ENCODE measurements at regions not wholly inside any gene's neighbourhood (a gene's known extent, or its start where the extent isn't known, plus 50 kb on each side); places are given as distances from the start of the nearest gene placed in this dataset.

DNA sequence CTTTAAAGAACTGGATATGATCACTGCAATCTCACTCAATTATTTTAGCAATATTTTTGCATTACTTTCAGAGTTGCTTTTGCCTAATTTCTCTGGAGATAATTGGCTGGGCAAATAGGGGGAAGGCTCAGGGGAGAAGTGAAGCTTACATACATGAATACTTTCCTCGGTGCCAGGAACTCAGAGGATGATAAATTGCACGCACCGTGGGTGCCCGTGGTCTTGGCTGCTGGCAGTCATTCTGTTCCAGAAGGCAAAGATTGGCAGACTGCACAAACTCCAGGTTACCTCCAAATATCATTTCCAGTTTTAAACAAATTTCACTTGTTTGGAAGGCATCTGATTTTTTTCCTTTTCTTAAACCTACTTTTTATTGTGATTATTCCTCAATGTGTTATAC is 197.8 kb upstream of the TMEM72 start:
- POLR2A ChIA-PET, result no interaction called here

DNA sequence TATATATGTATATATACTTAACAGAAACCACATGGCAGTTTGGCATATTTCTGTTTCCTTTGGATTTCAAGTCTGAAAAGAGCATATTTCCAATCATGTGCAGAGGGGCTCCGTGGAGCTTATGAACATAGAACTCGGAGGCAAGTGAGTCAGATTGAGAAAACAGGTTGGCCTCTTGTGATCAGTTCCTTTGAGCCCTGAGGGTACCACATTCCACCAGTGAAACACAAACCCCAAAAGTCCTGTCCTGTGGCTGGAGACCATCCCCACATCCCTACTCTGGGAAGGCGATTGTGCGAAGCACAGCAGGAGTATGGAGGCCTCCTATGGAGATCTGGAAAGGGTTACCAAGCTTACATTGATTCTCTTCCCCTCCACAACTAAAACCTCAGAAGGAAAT is 196.7 kb upstream of the TMEM72 start:
- Mint-ChIP-seq H3K27ac (no peak overlapping the region), H3K36me3 (ENCODE audit: low read depth) (no peaks in the 10 kb centered on the region), H3K27me3 (no peaks in the 10 kb centered on the region), H3K4me1 (no peaks in the 10 kb centered on the region), H3K4me3 (no peak overlapping the region), H3K9me3 (peaks cover 2% of the 10 kb centered on the region)
- DNase-seq, result no peak
- POLR2A ChIA-PET, result no interaction called here
- CTCF ChIA-PET, result no interaction called here

More for the DNA sequence above, 197.8 kb upstream of the TMEM72 start:
- CTCF ChIA-PET, result no interaction called here
- Mint-ChIP-seq H3K36me3 (ENCODE audit: low read depth) (no peaks in the 10 kb centered on the region), H3K27me3 (no peaks in the 10 kb centered on the region), H3K27ac (no peak overlapping the region), H3K4me3 (no peak overlapping the region), H3K4me1 (no peaks in the 10 kb centered on the region), H3K9me3 (peaks cover 2% of the 10 kb centered on the region)
- no peak for DNase-seq

DNA sequence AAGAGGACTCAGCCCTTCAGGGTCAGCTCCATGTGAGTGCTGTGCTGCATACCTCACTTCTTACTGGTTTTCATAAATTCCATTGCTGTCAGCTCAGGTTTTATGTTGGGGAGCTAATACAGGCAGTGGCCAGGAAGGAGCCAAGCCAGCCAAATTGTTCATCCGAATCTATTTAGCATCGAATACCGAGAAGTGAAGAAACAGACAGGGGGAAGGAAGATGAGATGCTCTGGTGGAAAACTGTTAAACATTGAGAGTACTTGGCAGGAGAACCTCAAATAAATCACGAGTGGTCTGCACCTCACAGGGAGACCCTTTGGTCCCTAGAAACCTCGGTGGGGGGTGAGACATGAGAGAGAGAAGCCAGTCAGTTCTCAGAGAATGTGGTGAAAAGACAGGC is 196.0 kb upstream of the TMEM72 start:
- POLR2A ChIA-PET, result no interaction called here
- H3K4me3 Mint-ChIP-seq, result no peak overlapping the region
- H3K27me3 Mint-ChIP-seq, result no peaks in the 10 kb centered on the region
- H3K9me3 Mint-ChIP-seq, result no peaks in the 10 kb centered on the region
- DNase-seq, result no peak
- H3K36me3 Mint-ChIP-seq (ENCODE audit: low read depth), result no peaks in the 10 kb centered on the region
- H3K27ac Mint-ChIP-seq, result no peak overlapping the region
- CTCF ChIA-PET, result no interaction called here
- no peaks in the 10 kb centered on the region for H3K4me1 Mint-ChIP-seq

DNA sequence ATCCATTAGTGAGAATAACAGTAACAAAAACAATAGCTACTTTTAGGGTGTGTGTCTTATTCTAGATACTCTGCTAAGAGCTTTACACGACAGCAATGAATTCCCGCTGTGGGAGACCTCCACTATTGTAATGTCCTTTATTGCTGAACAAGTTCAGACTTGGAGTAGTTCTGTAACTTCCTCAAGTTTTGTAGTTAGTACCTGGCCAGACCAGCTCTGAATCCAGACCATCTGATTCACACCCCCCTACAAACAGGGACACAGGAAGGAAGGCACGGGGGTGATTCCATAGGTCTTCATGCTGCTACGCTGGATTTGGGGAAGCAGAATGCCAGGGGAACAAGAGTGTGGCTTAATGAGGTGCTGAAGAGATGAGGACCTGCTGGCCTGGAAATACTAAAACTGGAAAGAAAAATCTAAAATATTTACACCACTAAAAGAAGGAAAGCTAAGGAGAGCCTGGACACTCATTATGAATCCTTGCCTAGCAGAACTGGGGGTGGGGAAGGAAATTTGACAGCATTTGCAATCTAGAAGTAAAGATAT is 194.6 kb upstream of the TMEM72 start:
- no peak overlapping the region for H3K4me3 Mint-ChIP-seq
- no peak for DNase-seq
- no peaks in the 10 kb centered on the region for H3K9me3 Mint-ChIP-seq
- H3K36me3 Mint-ChIP-seq (ENCODE audit: low read depth), result no peaks in the 10 kb centered on the region
- no peak overlapping the region for H3K27ac Mint-ChIP-seq
- ChIA-PET POLR2A (no interaction called here), CTCF (no interaction called here)
- no peaks in the 10 kb centered on the region for H3K27me3 Mint-ChIP-seq
- no peaks in the 10 kb centered on the region for H3K4me1 Mint-ChIP-seq

DNA sequence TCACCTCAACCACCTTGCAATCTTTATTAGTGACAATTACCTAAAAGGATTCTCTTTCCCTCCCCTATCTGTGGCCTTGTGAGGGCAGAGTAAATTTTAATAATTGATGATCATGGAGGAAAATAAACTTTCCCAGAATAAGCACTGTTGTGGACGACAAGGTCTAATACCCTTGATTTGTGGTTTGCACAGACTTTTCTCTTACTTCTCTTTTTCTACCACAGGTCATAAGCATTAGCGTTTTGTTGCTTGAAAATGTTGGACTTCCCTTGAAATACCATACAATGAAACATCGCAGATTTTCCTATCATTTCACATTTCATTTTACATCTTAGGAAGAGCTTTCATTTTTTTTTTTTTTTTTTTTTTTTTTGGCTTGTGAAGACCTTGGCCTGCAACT is 188.1 kb upstream of the TMEM72 start:
- H3K27ac Mint-ChIP-seq, result no peak overlapping the region

DNA sequence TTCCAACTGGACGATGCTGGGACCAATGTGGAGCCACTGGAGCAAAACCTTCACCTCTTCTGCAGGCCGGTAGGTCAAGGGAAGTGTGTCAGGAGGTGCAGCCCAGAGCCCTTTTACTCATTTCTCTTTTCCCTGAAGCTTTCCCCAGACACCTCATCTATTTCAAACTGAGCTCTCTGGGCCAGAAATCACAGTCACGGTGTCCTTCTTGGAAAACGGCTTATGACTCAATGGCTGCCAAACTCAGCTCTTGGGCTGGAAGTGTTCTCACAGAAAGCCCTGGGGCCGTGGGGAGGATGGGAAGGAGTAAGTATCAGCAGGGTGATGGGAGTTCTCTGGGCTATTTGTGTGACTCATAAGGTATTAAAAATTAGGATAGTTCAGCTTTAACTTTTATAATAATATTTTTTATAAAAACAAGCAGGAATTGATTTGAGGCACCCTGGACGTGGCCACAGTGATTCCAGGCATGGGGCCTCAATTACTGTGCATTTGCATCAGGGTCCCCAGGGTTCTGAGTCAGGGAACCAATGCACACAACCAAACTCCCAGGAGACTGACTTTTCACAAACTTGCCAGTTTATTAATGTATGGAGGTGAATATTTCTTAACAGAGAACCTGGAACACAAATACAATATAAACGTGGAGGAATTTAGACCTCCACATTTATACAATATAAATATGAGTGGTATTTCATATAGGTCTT is 187.4 kb upstream of the TMEM72 start:
- Mint-ChIP-seq H3K27ac (no peak overlapping the region), H3K4me3 (no peak overlapping the region), H3K36me3 (ENCODE audit: low read depth) (no peaks in the 10 kb centered on the region), H3K4me1 (peaks cover 2% of the 10 kb centered on the region), H3K9me3 (peaks cover 2% of the 10 kb centered on the region), H3K27me3 (no peaks in the 10 kb centered on the region)
- DNase-seq, result no peak
- ChIA-PET CTCF (no interaction called here), POLR2A (no interaction called here)

More for the DNA sequence above, 188.1 kb upstream of the TMEM72 start:
- Mint-ChIP-seq H3K9me3 (peaks cover 2% of the 10 kb centered on the region), H3K4me1 (peaks cover 2% of the 10 kb centered on the region), H3K27me3 (no peaks in the 10 kb centered on the region), H3K36me3 (ENCODE audit: low read depth) (no peaks in the 10 kb centered on the region), H3K4me3 (no peak overlapping the region)
- CTCF ChIA-PET, result no interaction called here
- no peak for DNase-seq
- POLR2A ChIA-PET, result no interaction called here

DNA sequence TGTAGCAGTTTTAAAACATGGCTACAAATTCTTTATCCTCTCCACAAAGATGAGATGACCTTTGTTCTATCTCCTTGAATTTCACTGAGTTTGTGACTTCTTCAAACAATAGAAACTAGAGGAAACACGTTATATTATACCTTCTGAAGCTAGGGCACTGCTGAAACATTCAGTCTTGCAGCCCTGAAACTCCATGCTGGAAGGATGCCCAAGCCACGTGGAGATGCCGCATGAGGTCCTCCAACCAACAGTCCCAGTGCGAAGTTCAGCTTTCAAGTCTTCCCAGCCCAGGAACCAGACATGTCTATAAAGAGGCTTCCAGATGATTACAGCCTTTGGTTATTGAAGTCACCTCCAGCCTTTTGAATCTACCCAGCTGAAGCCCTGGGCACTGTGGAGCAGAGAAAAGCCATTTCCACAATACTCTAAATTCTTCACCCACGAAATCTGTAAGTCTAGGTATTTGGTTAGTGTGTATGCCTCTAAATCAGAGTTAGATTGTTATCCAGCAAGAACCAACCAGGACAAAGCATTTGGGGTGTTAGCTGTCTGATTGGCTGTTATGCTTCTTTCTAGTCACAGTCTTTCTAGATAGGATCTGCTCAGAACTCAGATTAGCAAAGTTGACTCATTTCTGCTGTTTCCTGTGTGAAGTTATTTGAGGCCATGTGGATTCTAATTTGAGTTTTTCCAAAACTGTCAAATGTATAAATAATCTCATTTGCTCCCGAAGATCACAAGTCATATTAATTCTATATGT is 186.5 kb upstream of the TMEM72 start:
- H3K27ac Mint-ChIP-seq, result no peak overlapping the region
- ChIA-PET CTCF (no interaction called here), POLR2A (no interaction called here)
- no peaks in the 10 kb centered on the region for H3K27me3 Mint-ChIP-seq
- H3K36me3 Mint-ChIP-seq (ENCODE audit: low read depth), result no peaks in the 10 kb centered on the region
- H3K4me3 Mint-ChIP-seq, result no peak overlapping the region
- peaks cover 2% of the 10 kb centered on the region for H3K9me3 Mint-ChIP-seq
- no peak for DNase-seq
- H3K4me1 Mint-ChIP-seq, result peaks cover 2% of the 10 kb centered on the region

DNA sequence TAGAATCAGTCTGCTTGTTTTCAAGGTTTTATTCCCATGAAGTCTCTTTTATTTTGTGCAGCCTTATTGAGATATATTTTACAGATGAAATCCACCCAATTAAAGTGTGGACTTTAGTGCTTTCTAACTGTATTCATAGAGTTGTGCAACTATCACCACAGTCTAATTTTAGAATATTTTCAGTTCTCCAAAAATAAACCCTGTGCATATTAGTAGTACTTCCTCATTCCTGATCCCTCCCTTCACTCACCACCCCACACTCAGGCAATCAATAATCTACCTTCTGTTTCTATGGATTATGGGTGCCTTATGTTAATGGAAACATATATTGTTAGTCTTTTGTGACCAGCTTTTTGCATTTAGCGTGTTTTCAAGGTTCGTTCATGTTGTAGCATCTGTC is 185.7 kb upstream of the TMEM72 start:
- no peaks in the 10 kb centered on the region for H3K36me3 Mint-ChIP-seq (ENCODE audit: low read depth)
- no peak for DNase-seq
- H3K27ac Mint-ChIP-seq, result no peak overlapping the region
- CTCF ChIA-PET, result no interaction called here
- peaks cover 2% of the 10 kb centered on the region for H3K9me3 Mint-ChIP-seq
- POLR2A ChIA-PET, result no interaction called here
- no peak overlapping the region for H3K4me3 Mint-ChIP-seq
- H3K27me3 Mint-ChIP-seq, result no peaks in the 10 kb centered on the region
- H3K4me1 Mint-ChIP-seq, result peaks cover 2% of the 10 kb centered on the region

DNA sequence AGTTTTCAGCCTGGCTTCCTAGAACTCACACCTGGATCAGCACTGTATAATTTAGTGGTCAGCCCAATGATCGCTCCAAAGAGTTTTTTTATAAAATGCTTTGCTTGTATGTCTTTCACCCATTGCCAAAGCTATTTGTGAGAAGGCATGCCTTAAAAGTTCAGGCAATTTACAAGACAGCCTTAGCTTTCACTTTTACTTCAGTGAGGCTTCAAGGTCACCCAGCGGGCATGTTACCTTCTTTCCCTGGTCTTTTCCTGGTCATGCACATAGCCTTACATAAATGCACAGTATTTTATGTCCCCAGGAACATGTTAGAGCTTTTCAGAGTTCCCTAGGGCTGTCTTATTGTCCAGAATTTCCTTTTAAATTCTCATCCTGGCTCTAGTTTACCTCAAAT is 179.9 kb upstream of the TMEM72 start:
- CTCF ChIA-PET, result no interaction called here
- Mint-ChIP-seq H3K36me3 (ENCODE audit: low read depth) (no peaks in the 10 kb centered on the region), H3K4me3 (no peak overlapping the region), H3K27ac (no peak overlapping the region), H3K4me1 (no peaks in the 10 kb centered on the region), H3K9me3 (no peaks in the 10 kb centered on the region), H3K27me3 (no peaks in the 10 kb centered on the region)
- POLR2A ChIA-PET, result no interaction called here
- DNase-seq, result no peak

DNA sequence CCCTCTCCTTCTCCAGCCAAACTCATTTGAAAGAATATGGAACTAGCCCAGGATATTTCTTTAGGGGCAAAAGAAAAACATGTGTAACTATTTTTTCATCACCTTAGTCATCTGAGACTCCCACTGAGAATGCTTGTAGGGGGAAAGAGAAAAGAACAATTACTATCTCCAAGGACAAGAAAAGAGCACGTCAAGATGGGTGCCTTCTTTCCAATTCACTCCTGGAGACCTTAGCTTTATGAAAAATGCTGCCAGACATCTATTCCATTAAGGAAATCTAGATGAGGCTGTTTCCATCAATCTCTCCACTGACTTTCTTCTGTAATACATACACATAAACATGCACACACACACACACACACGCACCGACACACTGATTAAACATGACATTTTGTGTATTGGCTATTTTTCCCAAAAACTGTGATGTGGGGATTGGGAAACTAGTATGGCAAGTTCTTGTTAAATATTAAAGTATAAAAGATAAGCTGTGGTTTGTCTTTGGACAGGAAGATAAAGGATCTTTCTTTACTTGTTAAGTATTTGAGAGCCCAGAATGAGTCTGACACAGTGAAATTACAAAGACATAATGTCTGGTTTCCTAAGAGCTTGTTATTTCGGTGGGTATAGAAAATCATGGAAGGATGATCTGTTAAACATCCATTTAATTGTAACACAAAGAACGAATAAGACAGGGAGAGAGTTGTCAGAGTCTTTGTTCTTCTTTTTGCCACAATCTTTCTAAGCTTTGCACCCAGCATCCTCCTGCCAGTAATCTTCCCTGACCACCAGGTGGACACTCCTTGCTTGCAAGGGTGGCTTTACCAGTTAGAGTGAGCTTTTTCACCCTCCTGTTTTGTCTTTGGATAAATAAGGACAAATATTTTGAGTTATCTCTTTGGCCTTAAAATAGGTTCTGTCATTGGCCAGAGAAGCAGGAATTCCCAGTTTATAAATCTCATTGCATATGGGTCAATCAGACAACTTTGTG is 177.3 kb upstream of the TMEM72 start:
- no peaks in the 10 kb centered on the region for H3K9me3 Mint-ChIP-seq
- no peak overlapping the region for H3K27ac Mint-ChIP-seq
- POLR2A ChIA-PET, result no interaction called here
- CTCF ChIA-PET, result no interaction called here
- no peak overlapping the region for H3K4me3 Mint-ChIP-seq
- H3K27me3 Mint-ChIP-seq, result no peaks in the 10 kb centered on the region
- no peak for DNase-seq
- no peaks in the 10 kb centered on the region for H3K36me3 Mint-ChIP-seq (ENCODE audit: low read depth)
- H3K4me1 Mint-ChIP-seq, result no peaks in the 10 kb centered on the region

DNA sequence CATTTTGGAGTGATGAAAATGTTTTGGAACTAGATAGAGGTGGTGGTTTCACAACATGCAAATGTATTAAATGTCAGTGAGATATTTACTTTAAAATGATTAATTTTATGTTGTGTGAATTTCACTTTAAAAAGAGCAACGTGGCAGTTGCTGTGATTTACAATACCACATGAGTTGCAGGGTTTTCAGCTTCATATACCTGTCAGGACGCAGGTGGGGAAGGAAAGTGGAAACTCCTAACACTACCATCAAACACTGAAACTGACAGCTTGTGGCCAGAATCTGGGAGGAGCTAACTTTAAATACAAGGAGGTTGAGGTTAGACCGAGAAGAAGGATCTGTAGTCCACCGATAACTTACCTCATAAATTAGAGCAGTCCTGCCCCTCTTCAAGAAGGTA is 168.9 kb upstream of the TMEM72 start:
- H3K4me3 Mint-ChIP-seq, result no peak overlapping the region
- H3K27ac Mint-ChIP-seq, result no peak overlapping the region
- ChIA-PET CTCF (no interaction called here), POLR2A (no interaction called here)
- no peak for DNase-seq
- H3K9me3 Mint-ChIP-seq, result no peaks in the 10 kb centered on the region
- H3K4me1 Mint-ChIP-seq, result no peaks in the 10 kb centered on the region
- no peaks in the 10 kb centered on the region for H3K36me3 Mint-ChIP-seq (ENCODE audit: low read depth)
- H3K27me3 Mint-ChIP-seq, result peaks cover 2% of the 10 kb centered on the region

DNA sequence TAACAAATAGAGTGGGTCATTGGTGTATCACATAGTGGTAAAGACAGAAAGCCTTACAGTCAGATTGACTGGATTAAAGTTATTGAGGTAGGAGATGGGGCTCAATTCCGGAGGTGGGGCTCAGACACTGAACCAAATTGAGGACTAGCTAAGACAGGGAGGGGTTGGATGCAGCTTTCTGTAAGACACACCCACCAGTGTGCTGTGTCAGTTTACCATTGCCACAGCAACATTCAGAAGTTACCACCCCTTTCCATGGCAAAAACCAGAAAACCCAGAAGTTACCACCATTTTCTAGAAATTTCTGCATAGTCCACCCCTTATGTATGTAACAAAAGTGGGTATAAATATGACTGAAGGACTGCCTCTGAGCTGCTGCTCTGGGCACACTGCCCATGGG is 167.6 kb upstream of the TMEM72 start:
- Mint-ChIP-seq H3K36me3 (ENCODE audit: low read depth) (no peaks in the 10 kb centered on the region), H3K9me3 (no peaks in the 10 kb centered on the region), H3K4me1 (no peaks in the 10 kb centered on the region), H3K27me3 (peaks cover 2% of the 10 kb centered on the region), H3K4me3 (no peak overlapping the region), H3K27ac (no peak overlapping the region)
- ChIA-PET POLR2A (no interaction called here), CTCF (no interaction called here)
- no peak for DNase-seq

DNA sequence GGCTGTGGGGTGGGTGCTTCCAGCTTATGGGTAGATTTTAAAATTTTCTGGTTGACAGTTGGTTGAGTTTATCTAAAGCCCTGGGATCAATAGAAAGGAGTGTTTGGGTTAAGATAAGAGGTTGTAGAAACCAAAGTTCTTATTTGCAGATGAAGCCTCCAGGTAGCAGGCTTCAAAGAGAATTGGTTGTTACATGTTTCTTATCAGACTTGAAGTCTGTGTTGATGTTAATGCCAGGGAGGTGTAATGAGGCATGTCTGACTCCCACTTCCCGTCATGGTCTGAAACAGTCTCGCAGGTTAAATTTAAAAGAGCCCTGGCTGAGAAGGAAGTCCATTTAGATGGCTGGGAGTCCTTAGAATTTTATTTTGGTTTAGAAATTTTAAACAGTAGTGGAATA is 165.2 kb upstream of the TMEM72 start:
- no peak overlapping the region for H3K27ac Mint-ChIP-seq
- no peaks in the 10 kb centered on the region for H3K4me1 Mint-ChIP-seq
- no peak for DNase-seq
- CTCF ChIA-PET, result no interaction called here
- H3K36me3 Mint-ChIP-seq (ENCODE audit: low read depth), result no peaks in the 10 kb centered on the region
- H3K27me3 Mint-ChIP-seq, result peaks cover 2% of the 10 kb centered on the region
- POLR2A ChIA-PET, result no interaction called here
- no peaks in the 10 kb centered on the region for H3K9me3 Mint-ChIP-seq
- H3K4me3 Mint-ChIP-seq, result no peak overlapping the region

Measured in activated CD4-positive, alpha-beta memory T cell treated with anti-CD3 and anti-CD28 coated beads, Interleukin-2, amount 10 ng/mL, durations not matched to agents 7 days and 5 days (primary cell).